COLO668 (cell line): ENCODE measurements at regions not wholly inside any gene's neighbourhood (a gene's known extent, or its start where the extent isn't known, plus 50 kb on each side); places are given as distances from the start of the nearest gene placed in this dataset.
"Not testable (repeated sequence)": the region's sequence is repeated elsewhere in the genome, so short reads cannot be mapped to it uniquely, and the experiment has no call there.

Experiments used
- DNase-seq: peaks from one replicate; lab custom pipeline; 2025; ENCODE audit not compliant: unreplicated experiment; lab: John Stamatoyannopoulos, UW

DNA sequence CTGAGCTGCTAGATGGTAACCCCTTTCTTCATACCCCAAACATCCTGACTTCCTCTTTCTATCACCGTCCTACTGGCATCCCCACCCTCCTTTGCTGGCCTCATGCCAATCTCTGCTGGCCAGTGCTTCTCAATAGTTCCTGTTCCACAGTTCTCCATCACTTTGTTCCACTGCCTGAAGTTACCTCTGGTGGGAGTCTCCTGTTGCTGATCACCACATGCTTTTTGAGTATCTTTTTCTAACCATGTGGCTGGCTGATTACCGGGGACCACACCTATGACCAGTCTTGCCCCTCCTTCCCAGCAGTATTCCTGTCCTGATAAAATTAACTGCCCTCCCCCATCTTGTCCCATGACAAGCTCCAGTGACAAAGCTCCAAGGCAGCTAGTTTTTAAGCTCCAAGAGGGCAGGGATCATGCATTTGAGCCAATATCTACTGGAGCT, 380.4 kb upstream of the CCL2 start:
- no peak for DNase-seq

DNA sequence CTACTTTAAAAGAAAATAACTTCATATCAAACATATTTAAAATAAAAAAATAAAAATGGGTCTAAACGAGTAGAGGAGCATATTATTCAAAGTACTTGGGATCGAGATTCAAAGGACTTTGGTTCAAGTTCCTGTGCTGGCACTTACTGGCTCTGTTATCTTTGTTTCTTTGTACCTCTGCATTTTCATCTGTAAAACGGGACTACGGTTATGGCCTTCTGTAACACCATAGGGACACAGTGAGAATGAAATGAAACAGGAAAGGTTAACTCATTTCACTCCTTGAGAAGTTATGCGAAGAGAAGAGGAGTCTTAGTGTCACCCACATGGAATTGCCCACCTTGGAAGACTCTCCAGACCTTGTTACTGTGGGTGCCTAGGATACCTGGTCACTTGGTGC, 379.1 kb upstream of the CCL2 start:
- no peak for DNase-seq

DNA sequence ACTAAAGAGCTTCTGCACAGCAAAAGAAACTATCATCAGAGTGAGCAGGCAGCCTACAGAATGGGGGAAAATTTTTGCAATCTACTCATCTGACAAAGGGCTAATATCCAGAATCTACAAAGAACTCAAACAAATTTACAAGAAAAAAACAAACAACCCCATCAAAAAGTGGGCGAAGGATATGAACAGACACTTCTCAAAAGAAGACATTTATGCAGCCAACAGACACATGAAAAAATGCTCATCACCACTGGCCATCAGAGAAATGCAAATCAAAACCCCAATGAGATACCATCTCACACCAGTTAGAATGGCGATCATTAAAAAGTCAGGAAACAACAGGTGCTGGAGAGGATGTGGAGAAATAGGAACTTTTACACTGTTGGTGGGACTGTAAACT, 372.8 kb upstream of the CCL2 start:
- DNase-seq, result not testable (repeated sequence)

DNA sequence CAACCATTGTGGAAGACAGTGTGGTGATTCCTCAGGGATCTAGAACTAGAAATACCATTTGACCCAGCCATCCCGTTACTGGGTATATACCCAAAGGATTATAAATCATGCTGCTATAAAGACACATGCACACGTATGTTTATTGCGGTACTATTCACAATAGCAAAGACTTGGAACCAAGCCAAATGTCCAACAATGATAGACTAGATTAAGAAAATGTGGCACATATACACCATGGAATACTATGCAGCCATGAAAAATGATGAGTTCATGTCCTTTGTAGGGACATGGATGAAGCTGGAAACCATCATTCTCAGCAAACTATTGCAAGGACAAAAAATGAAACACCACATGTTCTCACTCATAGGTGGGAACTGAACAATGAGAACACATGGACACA, 372.4 kb upstream of the CCL2 start:
- DNase-seq, result not testable (repeated sequence)

DNA sequence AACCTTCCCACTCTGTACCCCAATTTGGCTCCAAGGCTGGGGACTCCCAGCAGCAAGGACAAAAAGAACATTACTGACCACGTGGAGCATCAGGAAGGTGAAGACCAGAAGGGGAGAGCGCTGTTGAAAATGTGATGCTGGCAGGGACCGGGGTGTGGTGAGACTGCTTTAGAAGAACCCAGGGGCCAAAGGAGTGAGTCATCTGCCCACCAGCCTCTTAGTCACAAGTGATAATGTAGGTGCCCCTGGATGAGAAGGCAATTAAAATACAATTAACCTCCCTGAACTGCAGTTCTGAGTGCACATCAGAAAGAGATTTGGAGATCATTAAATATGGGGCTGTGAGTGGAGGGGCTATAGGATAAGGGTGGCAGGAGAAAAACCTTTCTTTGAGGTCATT, 366.6 kb upstream of the CCL2 start:
- DNase-seq, result no peak

DNA sequence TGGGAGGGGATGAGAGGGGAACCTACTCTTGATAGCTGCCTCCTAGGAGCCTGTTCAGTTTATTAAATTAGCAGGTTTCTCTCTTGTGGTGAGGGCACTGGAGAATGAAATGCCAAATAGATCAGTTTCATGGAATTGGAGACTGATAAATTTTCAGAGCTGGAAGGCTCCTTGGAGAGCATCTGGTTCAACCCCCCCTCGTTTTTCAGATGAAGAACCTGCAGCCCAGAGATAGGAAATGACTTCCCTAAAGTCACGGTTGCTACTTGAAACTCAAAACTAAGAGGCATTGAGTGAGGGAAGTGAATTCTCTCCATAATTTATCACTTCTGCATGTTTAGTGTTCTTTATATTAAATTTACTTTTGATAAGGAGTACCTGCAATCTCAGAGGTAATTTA, 366.0 kb upstream of the CCL2 start:
- no peak for DNase-seq

DNA sequence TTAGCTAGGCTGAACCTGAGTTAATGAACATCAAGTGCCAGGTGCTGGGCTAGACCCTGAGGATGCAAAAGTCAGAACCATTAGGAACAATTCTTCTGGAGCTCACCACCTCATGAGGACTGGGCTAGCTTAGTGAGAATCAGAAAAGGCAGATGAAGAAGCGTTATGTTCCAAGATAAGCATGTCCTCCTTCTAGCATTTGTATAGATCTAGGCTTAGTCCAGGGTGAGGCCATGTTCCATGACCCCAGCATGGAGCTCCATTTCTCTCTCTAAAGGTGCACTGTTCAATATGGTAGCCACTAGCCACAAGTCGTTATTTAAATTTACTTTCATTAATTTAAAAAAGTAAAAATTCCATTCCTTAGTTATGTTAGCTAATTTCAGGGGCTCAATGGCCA, 365.3 kb upstream of the CCL2 start:
- DNase-seq, result no peak

DNA sequence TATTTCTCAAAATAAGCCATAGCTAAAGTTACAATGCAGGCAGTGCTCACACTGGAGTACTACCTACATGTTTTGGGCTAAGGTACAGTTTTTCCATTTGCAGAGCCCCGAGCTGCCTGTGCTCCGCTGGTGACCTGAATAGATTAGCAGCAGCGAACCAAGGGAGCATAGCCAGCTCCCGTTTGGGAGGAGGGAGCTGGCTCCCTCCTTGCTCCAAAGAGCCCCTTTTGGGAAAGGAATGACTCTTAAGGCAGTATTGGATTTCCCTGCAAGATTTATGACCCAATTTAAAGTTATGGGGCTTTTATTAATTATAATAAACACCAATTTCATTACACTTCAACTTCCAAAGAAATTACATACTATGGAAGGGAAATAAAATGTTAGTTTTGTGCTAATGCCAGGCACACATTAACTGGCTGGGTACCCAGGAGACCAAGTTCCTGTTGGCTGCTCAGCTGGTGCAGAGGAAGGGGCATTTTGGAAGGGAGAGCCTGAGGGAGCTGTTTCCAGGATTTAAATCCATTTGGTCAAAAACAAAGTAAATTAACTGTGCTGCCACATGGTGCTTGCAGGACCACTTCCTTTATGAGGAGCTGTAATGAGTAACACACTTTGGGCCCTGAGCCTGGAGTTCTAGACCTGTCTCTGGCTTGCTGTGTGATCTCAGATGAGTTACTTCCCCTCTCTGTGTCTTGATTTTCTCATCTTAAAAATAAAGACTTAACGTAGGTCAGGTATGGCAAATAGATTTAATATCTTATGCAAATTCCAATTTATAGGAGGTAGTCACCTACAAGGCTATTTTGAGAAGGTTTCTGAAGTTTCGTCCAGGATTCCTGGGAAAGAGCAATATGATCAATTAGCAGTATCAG, 362.1 kb upstream of the CCL2 start:
- DNase-seq, result no peak

DNA sequence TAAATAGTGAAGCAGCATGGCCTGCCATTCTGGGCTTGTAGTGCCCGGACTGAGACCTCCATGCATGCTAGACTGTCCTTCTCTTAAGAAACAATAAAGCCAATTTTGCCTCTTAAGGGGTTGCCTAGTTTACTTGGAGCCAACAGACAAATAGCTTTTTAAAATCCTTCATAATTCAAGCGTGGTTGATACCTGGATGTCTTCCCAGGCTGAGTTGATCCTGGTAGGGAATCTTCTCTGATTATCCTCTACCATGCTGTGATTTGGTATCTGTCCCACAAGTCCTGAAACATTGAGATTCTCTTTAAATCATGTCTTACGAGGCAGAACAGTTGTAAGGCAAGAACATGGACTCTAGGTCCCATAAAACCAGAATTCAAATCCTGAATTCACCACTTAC, 359.6 kb upstream of the CCL2 start:
- no peak for DNase-seq

DNA sequence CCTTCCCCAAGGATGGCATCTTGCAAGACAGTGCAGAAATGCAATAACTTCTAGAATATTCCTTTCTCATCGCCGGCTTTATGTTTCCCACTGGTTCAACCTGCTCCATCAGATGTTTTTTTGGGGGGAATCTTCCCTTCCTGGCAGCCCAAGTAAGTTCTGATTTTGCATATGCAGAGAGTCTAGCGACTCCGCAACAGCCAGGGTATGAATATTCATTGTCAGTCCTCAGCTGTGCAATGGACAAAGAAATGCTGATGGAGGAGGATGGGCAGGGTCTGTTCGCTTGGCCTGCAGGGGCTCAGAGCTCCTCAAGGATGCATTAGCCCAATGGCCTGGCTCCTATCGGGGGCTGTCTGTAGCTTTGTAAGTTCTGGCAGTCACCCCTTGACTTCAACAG, 358.8 kb upstream of the CCL2 start:
- no peak for DNase-seq

DNA sequence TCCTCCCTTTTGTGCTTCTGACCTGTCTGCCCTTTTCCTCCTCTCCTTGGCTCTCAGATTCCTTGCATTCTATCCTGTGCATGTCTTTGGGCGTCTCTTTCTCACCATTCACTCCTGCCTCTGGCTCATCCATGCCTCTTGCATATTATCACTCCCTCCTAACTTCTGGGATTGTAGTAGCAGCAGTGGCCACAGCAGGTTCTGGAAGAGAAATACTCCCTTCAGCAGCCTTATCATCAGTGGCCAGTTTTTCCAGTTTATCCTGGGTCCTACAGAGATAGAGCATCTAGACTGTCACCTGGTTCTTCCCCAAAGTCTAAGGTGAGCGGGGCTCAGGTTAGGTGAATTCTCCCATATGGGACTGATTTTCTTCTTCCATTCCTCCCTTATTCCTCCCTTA, 354.0 kb upstream of the CCL2 start:
- no peak for DNase-seq

DNA sequence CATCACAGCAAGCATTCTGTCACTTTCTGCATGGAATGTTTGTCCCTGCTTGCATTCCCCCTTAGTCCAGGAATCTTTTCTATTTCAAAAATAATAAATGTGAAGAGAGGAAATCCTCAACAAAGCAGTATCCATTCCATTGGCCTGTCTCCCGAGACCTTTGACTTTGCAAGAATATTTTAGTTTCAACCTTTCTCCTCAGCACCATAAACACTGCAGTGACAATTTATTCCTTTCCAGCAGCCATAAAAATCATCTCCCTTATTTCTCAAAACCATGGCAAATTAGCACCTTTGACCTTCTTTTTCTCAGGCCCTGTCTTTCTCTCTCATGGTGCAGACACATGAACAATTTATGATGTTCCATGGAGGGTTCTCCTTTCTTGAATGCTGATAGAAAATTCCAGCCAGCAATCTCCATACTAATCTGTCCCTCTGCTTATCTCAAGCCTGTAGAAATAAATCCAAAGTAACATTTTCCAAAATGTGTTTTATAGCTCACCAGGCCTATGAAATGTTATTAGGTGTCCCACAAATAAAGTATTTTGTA, 352.1 kb upstream of the CCL2 start:
- DNase-seq, result no peak

DNA sequence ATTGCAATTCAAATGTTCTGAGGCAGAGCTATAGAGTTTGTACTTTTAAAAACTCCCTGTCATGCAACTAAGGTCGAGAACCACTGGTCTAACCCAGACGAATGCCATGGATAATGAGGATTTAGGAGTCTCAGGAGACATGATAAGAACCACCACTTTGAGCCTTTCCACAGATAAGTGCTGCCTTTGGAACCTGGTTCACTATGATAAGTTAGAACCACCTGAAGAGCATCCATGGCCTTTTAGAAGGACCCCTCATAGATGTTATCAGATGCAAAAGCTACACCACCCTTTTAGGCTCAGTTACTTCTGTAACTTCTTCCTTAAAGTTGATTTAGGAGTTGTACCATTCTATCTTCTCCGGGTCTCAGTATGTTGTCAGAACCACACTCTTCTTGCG, 350.6 kb upstream of the CCL2 start:
- DNase-seq, result no peak

DNA sequence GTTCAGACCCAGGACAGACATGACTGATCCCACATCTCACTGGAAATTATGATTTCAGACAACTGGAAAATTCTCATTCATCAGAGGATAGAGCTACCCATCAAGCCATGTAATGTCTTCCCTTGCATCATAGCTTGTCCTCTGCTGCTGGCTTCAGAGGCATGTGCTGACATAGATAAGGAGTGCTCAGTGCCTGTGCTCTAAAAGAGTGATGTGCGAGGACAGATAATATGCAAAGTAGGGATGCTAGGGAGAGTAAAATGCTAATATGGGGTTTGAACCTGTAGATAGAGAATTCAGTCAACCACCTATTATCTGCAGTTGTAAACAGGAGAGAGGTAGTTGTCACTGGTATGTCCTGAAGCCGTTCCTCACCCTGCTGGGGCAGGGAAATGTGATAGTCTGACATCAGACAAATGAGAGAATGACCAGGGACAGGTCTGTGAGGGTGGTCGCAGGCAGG, 349.7 kb upstream of the CCL2 start:
- DNase-seq, result no peak

DNA sequence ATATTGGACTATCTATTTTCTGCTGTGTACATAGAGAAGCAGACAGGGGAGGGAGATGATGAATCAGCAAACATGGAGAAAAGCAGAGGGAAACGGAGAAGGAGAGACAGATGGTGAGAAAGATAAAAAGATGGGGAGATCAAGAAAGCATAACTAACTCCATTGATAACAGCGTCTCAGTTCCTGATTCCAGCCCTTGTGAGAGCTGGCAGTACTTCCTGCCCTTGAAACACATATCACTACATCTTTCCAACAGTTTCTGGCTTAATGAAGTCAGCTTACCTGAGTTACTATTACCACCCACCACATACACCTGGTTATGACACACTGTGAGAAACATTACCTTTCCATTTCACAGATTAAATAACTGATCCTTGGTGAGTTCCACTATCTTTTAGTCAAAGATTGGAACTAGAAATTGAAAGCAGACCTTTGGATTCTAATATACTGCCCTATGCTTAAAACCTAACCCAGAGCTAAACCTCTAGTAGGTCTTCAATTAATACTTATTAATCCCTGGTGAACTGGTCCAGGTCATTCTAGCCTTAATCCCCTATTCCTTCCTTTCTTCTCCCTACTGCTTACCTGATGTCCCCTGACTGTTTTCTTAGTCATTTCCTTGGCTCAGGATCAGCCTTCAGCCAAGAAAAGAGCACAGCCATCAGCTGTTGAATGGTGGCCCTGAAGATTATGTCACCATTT, 346.6 kb upstream of the CCL2 start:
- DNase-seq, result no peak

DNA sequence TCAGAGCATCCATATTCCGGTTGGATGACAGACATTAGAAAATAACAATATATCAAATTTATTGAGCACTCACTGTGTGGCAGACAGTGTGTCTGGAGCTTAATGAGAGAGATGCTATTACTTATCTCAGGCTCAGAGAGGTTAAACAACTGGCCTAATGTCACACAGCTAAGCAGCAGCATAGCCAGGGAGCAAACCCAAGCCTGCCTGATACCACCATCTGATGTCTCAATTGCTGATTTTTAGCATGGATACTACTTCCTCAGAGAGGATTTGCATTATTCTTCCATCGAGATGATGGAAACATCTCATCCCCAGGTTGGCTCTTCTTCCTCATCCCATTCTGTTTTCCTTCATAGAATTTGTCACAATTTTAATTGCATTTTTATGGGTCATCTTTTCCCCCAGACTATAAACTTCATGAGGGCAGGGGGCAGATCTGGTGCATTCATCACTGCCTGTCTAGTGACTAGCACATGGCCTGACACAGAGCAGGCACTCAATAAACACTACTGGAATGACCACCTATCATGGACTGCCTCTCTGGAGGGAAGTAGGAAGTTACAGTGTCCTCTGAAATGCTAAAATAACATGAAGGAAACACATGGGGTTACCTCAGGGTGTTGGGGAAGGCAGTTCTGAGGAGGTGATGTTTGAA, 344.8 kb upstream of the CCL2 start:
- no peak for DNase-seq

DNA sequence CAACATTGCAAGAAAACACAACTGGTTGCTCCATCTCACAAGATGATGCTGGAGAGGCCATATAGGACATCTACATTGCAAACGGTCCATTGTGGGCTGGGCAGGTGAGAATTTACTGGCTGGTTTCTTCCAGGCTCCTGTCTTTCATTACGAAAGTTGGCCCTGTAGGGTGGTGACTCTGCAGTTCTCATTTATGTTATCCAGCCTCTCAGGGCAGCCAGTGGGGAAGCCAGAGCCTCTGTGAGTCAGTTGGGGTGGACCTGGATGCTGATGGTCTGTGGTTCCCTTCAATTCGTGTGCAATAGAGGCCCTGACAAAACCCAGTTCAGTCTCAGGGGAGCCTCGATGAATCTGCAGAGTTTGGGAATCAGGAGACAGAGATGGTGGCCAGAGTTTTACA, 341.0 kb upstream of the CCL2 start:
- DNase-seq, result no peak

DNA sequence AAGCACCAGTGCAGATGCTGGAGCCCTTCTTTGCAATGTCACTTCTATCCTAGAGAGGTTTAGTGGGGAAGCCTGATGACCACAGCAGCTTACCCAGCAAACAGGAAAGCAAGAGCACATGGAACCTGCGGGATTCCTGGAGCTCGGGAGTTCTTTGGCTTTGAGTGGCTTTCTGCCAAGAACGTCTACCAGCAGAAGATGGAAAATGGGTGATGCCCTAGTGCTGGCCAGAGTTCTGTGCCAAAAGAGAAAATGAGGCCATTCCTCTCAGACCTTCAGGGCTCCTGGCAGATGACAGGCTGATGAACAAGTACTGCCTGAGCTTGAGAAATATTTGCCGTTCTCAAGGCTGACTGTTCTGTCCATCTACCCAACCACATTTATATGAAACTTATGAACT, 332.1 kb upstream of the CCL2 start:
- no peak for DNase-seq

DNA sequence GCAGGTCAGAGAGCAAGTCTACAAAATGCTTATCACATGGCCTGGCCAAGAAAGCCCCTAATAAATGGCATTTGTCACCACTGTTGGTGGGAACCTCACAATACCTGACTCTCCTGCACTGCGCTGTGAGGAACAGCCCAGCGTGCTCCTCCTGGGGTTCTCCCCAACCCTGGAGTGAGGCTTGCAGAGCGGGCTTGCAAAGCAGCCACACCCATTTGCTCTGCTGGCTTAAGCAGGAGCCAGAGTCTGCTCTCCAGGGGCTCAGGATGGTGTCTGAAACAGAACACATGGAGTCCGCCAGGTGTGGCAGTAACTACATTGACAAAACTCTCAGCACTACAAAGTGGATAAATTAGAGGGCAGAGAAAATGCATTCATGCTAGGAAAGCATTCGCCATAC, 331.0 kb upstream of the CCL2 start:
- no peak for DNase-seq

DNA sequence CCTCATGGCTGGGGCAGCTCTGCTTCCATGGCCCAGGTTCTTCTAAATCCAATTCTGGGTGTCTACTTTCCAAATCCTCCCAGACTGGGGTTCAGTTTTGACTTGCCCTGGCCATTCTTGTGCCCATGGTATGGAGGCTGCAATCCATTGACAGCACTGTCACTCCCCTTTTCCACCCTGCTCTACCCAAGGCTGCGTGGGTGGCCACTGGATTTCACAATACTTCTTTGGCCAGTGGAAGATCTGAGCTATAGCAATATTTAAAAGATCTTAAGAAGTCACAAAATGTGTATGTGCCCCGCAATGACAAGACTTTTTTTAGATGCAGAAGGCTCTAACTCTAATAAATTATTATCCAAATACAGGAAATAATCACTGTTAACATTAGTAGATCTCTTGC, 329.4 kb upstream of the CCL2 start:
- DNase-seq, result no peak

DNA sequence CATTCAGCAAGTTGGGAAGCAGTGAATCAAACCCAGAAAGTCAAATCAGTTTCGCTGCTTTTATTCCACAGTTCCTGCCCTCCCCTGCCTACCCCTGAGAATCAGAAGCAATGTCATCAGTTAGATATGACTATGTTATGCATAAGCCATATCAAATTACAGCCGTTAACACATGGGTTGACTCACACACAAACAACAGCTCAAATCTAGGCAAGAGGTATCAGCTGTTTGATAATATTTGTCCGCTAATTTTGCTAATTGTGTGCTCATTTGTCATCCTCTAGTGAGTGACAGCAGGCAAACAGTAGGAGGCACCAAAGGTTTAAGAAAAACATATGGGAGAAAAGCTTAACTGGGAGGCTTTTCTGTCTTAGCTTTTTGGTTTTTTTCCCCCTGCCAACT, 327.4 kb upstream of the CCL2 start:
- no peak for DNase-seq
